HCT116 (cell line): ENCODE measurements at regions not wholly inside any gene's neighbourhood (a gene's known extent, or its start where the extent isn't known, plus 50 kb on each side); places are given as distances from the start of the nearest gene placed in this dataset.

Experiments
- ATAC-seq: fragments of 200-7000 bp; cut with Tn5 transposase; 2 replicates; pipeline ENCODE4 v1.9.1; 2020; ENCODE audit warnings: mild to moderate bottlenecking, moderate library complexity
- BruUV-seq: library from RNA; stranded (reverse); fragments of 400-500 nt; replicated peaks from 2 replicates; lab custom pipeline; 2021; lab: Mats Ljungman, UMichigan
- CTCF ChIA-PET: fragments of 300-600 bp; sonication (Branson Sonifier 250); formaldehyde crosslinking; loops from one replicate; lab custom pipeline; 2021; ENCODE audit warnings: antibody characterized with exemption; lab: Charles Lee
- POLR2A ChIA-PET: fragments of 300-600, 350-600 bp; sonication (Branson Sonifier 250); formaldehyde crosslinking; loops from one replicate; lab custom pipeline; 2021; ENCODE audit warnings: antibody characterized with exemption; lab: Charles Lee
- RAD21 ChIA-PET, 2 experiments: fragments of 300-600 bp; sonication (Branson Sonifier 250); formaldehyde crosslinking; loops; one replicate each; lab custom pipeline; 2023; ENCODE audit warnings: low total read pairs in 2 of 2; ENCODE audit not compliant: uncharacterized antibody in 2 of 2, unreplicated experiment in 2 of 2, low non-redundant PET in 1 of 2; lab: Charles Lee
- DNase-seq: peaks from one replicate; pipeline ENCODE4 v3.0.0-alpha.2; 2010; ENCODE audit warnings: low read depth, low spot score
- H2AFZ ChIP-seq: fragments of 200-600 bp; shearing (Covaris generic), sonication (generic); 2 replicates; pipeline ENCODE4 v1.6.1; 2017; ENCODE audit warnings: low read depth, mixed run types, mixed read lengths, antibody characterized with exemption, low read length; ENCODE audit not compliant: poor library complexity, severe bottlenecking
- H3K27ac ChIP-seq: 2 replicates; pipeline ENCODE4 v1.5.1; 2012; ENCODE audit warnings: low read depth, low read length
- H3K27me3 ChIP-seq: fragments of 200-600 bp; sonication (generic); 2 replicates; pipeline ENCODE4 v1.6.1; 2016; ENCODE audit warnings: mixed run types, low read length, mixed read lengths; ENCODE audit not compliant: insufficient read depth
- H3K36me3 ChIP-seq, 2 experiments: fragments of 200-500 bp in 1 of 2; fragments of 200-600 bp in 1 of 2; sonication (Bioruptor generic) in 1 of 2; sonication (generic) in 1 of 2; 2 replicates each; pipeline versions ENCODE4 v1.5.1 to v1.6.1; 2014 to 2016; ENCODE audit warnings: low read length in 2 of 2, inconsistent platforms in 1 of 2, mixed read lengths in 1 of 2, mixed run types in 1 of 2; ENCODE audit not compliant: insufficient read depth in 2 of 2, control insufficient read depth in 1 of 2
- H3K4me1 ChIP-seq, 2 experiments: fragments of 200-600 bp in 1 of 2; sonication (generic) in 1 of 2; 2 replicates each; pipeline versions ENCODE4 v1.5.1 to v1.6.1; 2012 to 2017; ENCODE audit warnings: low read length in 2 of 2, inconsistent platforms in 1 of 2, mild to moderate bottlenecking in 1 of 2, mixed read lengths in 1 of 2, mixed run types in 1 of 2, moderate library complexity in 1 of 2; ENCODE audit not compliant: insufficient read depth in 2 of 2, control insufficient read depth in 1 of 2
- H3K4me2 ChIP-seq: fragments of 200-600 bp; sonication (generic); 2 replicates; pipeline ENCODE4 v1.6.1; 2017; ENCODE audit warnings: mixed run types, low read length, mixed read lengths
- H3K4me3 ChIP-seq, 2 experiments: fragments of 200-600 bp in 1 of 2; sonication (generic) in 1 of 2; replicated peaks in 1 of 2; 2 replicates each; pipeline ENCODE4 v1.5.1; 2011 to 2016; ENCODE audit warnings: low read length in 2 of 2, control low read depth in 1 of 2, low read depth in 1 of 2, mild to moderate bottlenecking in 1 of 2, mixed read lengths in 1 of 2, mixed run types in 1 of 2
- H3K79me2 ChIP-seq: fragments of 200-600 bp; sonication (generic); 2 replicates; pipeline ENCODE4 v1.6.1; 2017; ENCODE audit warnings: mild to moderate bottlenecking, mixed run types, low read length, moderate library complexity, mixed read lengths; ENCODE audit not compliant: insufficient read depth
- H3K9ac ChIP-seq: fragments of 200-600 bp; sonication (generic); 2 replicates; pipeline ENCODE4 v1.6.1; 2016; ENCODE audit warnings: low read length, mixed read lengths
- H3K9me2 ChIP-seq: fragments of 200-600 bp; sonication (generic), shearing (Covaris generic); 2 replicates; pipeline ENCODE4 v1.6.1; 2017; ENCODE audit warnings: mixed run types, mild to moderate bottlenecking, moderate library complexity; ENCODE audit not compliant: insufficient read depth
- H3K9me3 ChIP-seq, 2 experiments: fragments of 200-500 bp in 1 of 2; fragments of 200-600 bp in 1 of 2; sonication (Bioruptor generic) in 1 of 2; sonication (generic) in 1 of 2; 2 replicates each; pipeline ENCODE4 v1.6.1; 2014 to 2017; ENCODE audit warnings: low read length in 2 of 2, mixed read lengths in 2 of 2, inconsistent platforms in 1 of 2, low read depth in 1 of 2, mild to moderate bottlenecking in 1 of 2, mixed run types in 1 of 2, moderate library complexity in 1 of 2; ENCODE audit not compliant: control insufficient read depth in 1 of 2, insufficient read depth in 1 of 2
- H4K20me1 ChIP-seq: fragments of 200-600 bp; sonication (generic), shearing (Covaris generic); 2 replicates; pipeline ENCODE4 v1.6.1; 2017; ENCODE audit warnings: mixed run types, mild to moderate bottlenecking, moderate library complexity; ENCODE audit not compliant: insufficient read depth
- EZH2phosphoT487 ChIP-seq: fragments of 200-600 bp; IDR thresholded peaks from 2 replicates; pipeline ENCODE4 v1.6.1; 2018; ENCODE audit warnings: antibody characterized with exemption, borderline replicate concordance
- POLR2AphosphoS5 ChIP-seq: IDR thresholded peaks from 2 replicates; pipeline ENCODE4 v1.6.1; 2011; ENCODE audit warnings: mild to moderate bottlenecking, low read depth, low read length, moderate library complexity
- RAD21 ChIP-seq: IDR thresholded peaks from 2 replicates; pipeline ENCODE4 v1.6.1; 2012; ENCODE audit warnings: low read depth, mild to moderate bottlenecking
- SP1 ChIP-seq: IDR thresholded peaks from 2 replicates; pipeline ENCODE4 v1.6.1; 2012; ENCODE audit warnings: low read depth
- SRF ChIP-seq: IDR thresholded peaks from 2 replicates; pipeline ENCODE4 v1.6.1; 2012; ENCODE audit warnings: low read depth
- ZBTB33 ChIP-seq: IDR thresholded peaks from 2 replicates; pipeline ENCODE4 v1.6.1; 2011; ENCODE audit warnings: mild to moderate bottlenecking, low read length, moderate library complexity; ENCODE audit not compliant: insufficient replicate concordance; ENCODE audit errors: extremely low read depth
- intact Hi-C: fragments of 100-400 bp; cut with micrococcal nuclease; formaldehyde crosslinking; loops from 2 replicates; pipeline ENCODE4 v1.10.0; 2022

DNA sequence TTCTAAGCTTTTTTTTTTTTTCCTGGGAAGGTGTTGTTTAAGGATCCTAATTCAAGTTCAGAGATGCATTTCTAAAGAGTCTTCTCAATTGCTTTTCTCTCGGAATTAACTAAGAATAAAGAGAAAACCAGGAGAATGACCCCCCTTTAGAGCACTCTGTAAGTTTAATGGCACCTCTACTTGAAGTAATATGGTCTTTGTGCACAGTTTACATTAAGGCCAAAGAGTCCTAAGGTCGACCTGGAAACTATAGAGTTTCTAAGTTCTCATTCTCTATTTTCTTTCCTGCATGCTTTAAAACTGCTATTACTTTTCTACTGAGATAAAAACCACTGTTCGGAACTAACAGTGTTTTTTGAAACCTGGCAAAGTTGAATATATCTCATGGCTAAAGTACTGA, 923.1 kb upstream of the CDH10 start:
- Histone ChIP-seq H3K9me2 (no peaks in the 10 kb centered on the region), H3K4me2 (no peak overlapping the region), H3K27ac (no peak overlapping the region), H3K79me2 (no peaks in the 10 kb centered on the region), H3K4me1 (no peaks in the 10 kb centered on the region), H3K36me3 (no peaks in the 10 kb centered on the region), H3K9me3 (peaks cover 0 to 9% of the 10 kb centered on the region in 2 experiments; a peak in 1 of 4 replicates), H3K9ac (no peak overlapping the region), H2AFZ (no peak overlapping the region), H3K27me3 (no peaks in the 10 kb centered on the region), H3K4me3 (no peak overlapping the region), H4K20me1 (no peaks in the 10 kb centered on the region)
- ChIA-PET CTCF (no interaction called here), RAD21 (no interaction called here), POLR2A (no interaction called here)
- intact Hi-C loops, result no loop called here
- DNase-seq (no peak), ATAC-seq (no peak)
- BruUV-seq, result no TSS peak
- TF ChIP-seq ZBTB33 (no peak), SRF (no peak), RAD21 (no peak), POLR2AphosphoS5 (no peak)

- ChIA-PET CTCF (no interaction called here), RAD21 (no interaction called here), POLR2A (no interaction called here)
- Histone ChIP-seq H3K9ac (no peak overlapping the region), H4K20me1 (no peaks in the 10 kb centered on the region), H2AFZ (no peak overlapping the region), H3K4me1 (no peaks in the 10 kb centered on the region), H3K36me3 (no peaks in the 10 kb centered on the region), H3K27ac (no peak overlapping the region), H3K4me3 (no peak overlapping the region), H3K9me2 (no peaks in the 10 kb centered on the region), H3K79me2 (no peaks in the 10 kb centered on the region), H3K9me3 (peaks cover 5 to 10% of the 10 kb centered on the region in 2 experiments; a peak in 2 of 4 replicates), H3K4me2 (no peak overlapping the region), H3K27me3 (no peaks in the 10 kb centered on the region)
- ATAC-seq, result no peak
- BruUV-seq, result no TSS peak
- DNase-seq, result no peak
- intact Hi-C loops, result no loop called here
- TF ChIP-seq SP1 (no peak), POLR2AphosphoS5 (no peak), EZH2phosphoT487 (no peak)
Measured at GRCh38 chr5:25562656-25563055, 917.9 kb upstream of the CDH10 start.
